CD14-positive monocyte (primary cell): ENCODE measurements at regions not wholly inside any gene's neighbourhood (a gene's known extent, or its start where the extent isn't known, plus 50 kb on each side); places are given as distances from the start of the nearest gene placed in this dataset.

Experiments
- DNase-seq, 3 donors: peaks; one replicate each; pipeline ENCODE4 v3.0.0-alpha.2; 2011 to 2022
- H2AFZ ChIP-seq: 2 replicates; pipeline ENCODE4 v1.6.0; 2012; ENCODE audit warnings: mild to moderate bottlenecking, low read depth, low read length, inconsistent platforms; ENCODE audit not compliant: insufficient read depth, poor library complexity, severe bottlenecking
- H3K27ac ChIP-seq, 2 donors: 1 replicate in 1 of 2; 2 replicates in 1 of 2; pipeline ENCODE4 v1.5.1; 2012 to 2013; ENCODE audit warnings: low read length in 2 of 2, control low read depth in 1 of 2, inconsistent platforms in 1 of 2, low read depth in 1 of 2, mild to moderate bottlenecking in 1 of 2
- H3K27me3 ChIP-seq, 2 donors: one replicate each; pipeline versions ENCODE4 v1.6.0 to v1.6.1; 2011 to 2013; ENCODE audit warnings: low read length in 2 of 2; ENCODE audit not compliant: control insufficient read depth in 2 of 2, insufficient read depth in 2 of 2
- H3K36me3 ChIP-seq, 2 donors: replicated peaks in 1 of 2; 1 replicate in 1 of 2; 2 replicates in 1 of 2; pipeline versions ENCODE4 v1.5.1 to v1.6.1; 2012 to 2013; ENCODE audit warnings: low read length in 2 of 2, control low read depth in 1 of 2, inconsistent platforms in 1 of 2, mild to moderate bottlenecking in 1 of 2; ENCODE audit not compliant: insufficient read depth in 2 of 2, control insufficient read depth in 1 of 2
- H3K4me1 ChIP-seq, 2 donors: 1 replicate in 1 of 2; 2 replicates in 1 of 2; pipeline versions ENCODE4 v1.5.1 to v1.6.1; 2012 to 2013; ENCODE audit warnings: low read length in 2 of 2, control low read depth in 1 of 2, inconsistent platforms in 1 of 2, mild to moderate bottlenecking in 1 of 2, moderate library complexity in 1 of 2; ENCODE audit not compliant: insufficient read depth in 2 of 2, control insufficient read depth in 1 of 2
- H3K4me2 ChIP-seq: replicated peaks from 2 replicates; pipeline ENCODE3; 2012; ENCODE audit warnings: low read length, moderate library complexity, mild to moderate bottlenecking; ENCODE audit not compliant: poor library complexity, severe bottlenecking; ENCODE audit errors: extremely low read depth
- H3K4me3 ChIP-seq, 3 experiments: fragments of 200-600 bp in 1 of 3; sonication (generic) in 1 of 3; replicated peaks in 1 of 3; 1 replicate in 2 of 3; 2 replicates in 1 of 3; pipeline ENCODE4 v1.5.1; 2011 to 2013; ENCODE audit warnings: low read length in 3 of 3, mild to moderate bottlenecking in 3 of 3, control low read depth in 2 of 3, low read depth in 2 of 3, inconsistent platforms in 1 of 3, moderate library complexity in 1 of 3
- H3K79me2 ChIP-seq: 2 replicates; pipeline ENCODE4 v1.6.0; 2012; ENCODE audit warnings: mild to moderate bottlenecking, control low read depth, inconsistent platforms, low read length, moderate library complexity; ENCODE audit not compliant: insufficient read depth
- H3K9ac ChIP-seq: 2 replicates; pipeline ENCODE4 v1.6.0; 2017; ENCODE audit warnings: low read length, mild to moderate bottlenecking; ENCODE audit not compliant: insufficient read depth, poor library complexity, severe bottlenecking
- H3K9me3 ChIP-seq, 2 donors: replicated peaks in 1 of 2; 1 replicate in 1 of 2; 2 replicates in 1 of 2; pipeline versions ENCODE4 v1.5.1 to v1.6.1; 2012 to 2013; ENCODE audit warnings: low read length in 2 of 2, control low read depth in 1 of 2; ENCODE audit not compliant: control insufficient read depth in 1 of 2, insufficient read depth in 1 of 2
- H4K20me1 ChIP-seq: 2 replicates; pipeline ENCODE4 v1.6.0; 2012; ENCODE audit warnings: mild to moderate bottlenecking, low read length, control low read depth, moderate library complexity; ENCODE audit not compliant: insufficient read depth
- H3K27ac Mint-ChIP-seq, 7 donors: one replicate each; pipeline ENCODE4 v1.8.0; 2020; ENCODE audit warnings: mild to moderate bottlenecking in 7 of 7, mixed read lengths in 7 of 7, moderate library complexity in 6 of 7, inconsistent platforms in 2 of 7
- H3K27me3 Mint-ChIP-seq, 3 donors: one replicate each; pipeline ENCODE4 v1.8.0; 2021 to 2022; ENCODE audit warnings: low read depth in 3 of 3, mild to moderate bottlenecking in 3 of 3, mixed read lengths in 3 of 3, moderate library complexity in 3 of 3, inconsistent platforms in 1 of 3
- H3K36me3 Mint-ChIP-seq, 2 donors: one replicate each; pipeline ENCODE4 v1.8.0; 2020; ENCODE audit warnings: mixed read lengths in 2 of 2, inconsistent platforms in 1 of 2, mild to moderate bottlenecking in 1 of 2
- H3K4me1 Mint-ChIP-seq: one replicate; pipeline ENCODE4 v1.8.0; 2020; ENCODE audit warnings: mild to moderate bottlenecking, mixed read lengths
- H3K4me3 Mint-ChIP-seq, 2 donors: one replicate each; pipeline ENCODE4 v1.8.0; 2020; ENCODE audit warnings: mild to moderate bottlenecking in 2 of 2, mixed read lengths in 2 of 2, moderate library complexity in 1 of 2
- H3K9me3 Mint-ChIP-seq, 7 donors: one replicate each; pipeline ENCODE4 v1.8.0; 2020 to 2022; ENCODE audit warnings: mixed read lengths in 7 of 7, mild to moderate bottlenecking in 6 of 7, moderate library complexity in 6 of 7, inconsistent platforms in 2 of 7
- CTCF ChIP-seq: fragments of 200-600 bp; IDR thresholded peaks from one replicate; pipeline ENCODE4 v1.8.0; 2022; ENCODE audit warnings: antibody characterized with exemption, mild to moderate bottlenecking
- WGBS: methylation state at CpG from one replicate; pipeline ENCODE4 v1.1.5; 2013; ENCODE audit warnings: missing lambda C conversion rate; ENCODE audit not compliant: insufficient coverage; 5-methylcytosine and 5-hydroxymethylcytosine counted together
- intact Hi-C, 2 donors: fragments of 100-400 bp; cut with micrococcal nuclease; formaldehyde crosslinking; loops; one replicate each; pipeline versions ENCODE4 v1.15.0 to v1.15.1; 2023

GRCh38 chr3:132840201-132840700 is 118.0 kb upstream of the NPHP3 start:
- no peak overlapping the region for H3K27ac Mint-ChIP-seq
- H3K27me3 ChIP-seq, result no peaks in the 10 kb centered on the region
- H3K9me3 Mint-ChIP-seq, result peaks cover 0 to 3% (median 0%) of the 10 kb centered on the region in 7 donors
- no peak for DNase-seq
- TF ChIP-seq CTCF, result no peak
- 42% methylated on average over 2 of the region's 3 CpGs for WGBS
- H3K4me2 ChIP-seq, result no peak overlapping the region
- no peaks in the 10 kb centered on the region for H3K4me1 ChIP-seq
- no peaks in the 10 kb centered on the region for H3K9me3 ChIP-seq
- no peaks in the 10 kb centered on the region for H3K36me3 Mint-ChIP-seq
- H3K27ac ChIP-seq, result no peak overlapping the region
- no peaks in the 10 kb centered on the region for H4K20me1 ChIP-seq
- no peak overlapping the region for H3K4me3 Mint-ChIP-seq
- intact Hi-C loops, result no loop called here
- no peaks in the 10 kb centered on the region for H3K4me1 Mint-ChIP-seq
- no peak overlapping the region for H2AFZ ChIP-seq
- H3K36me3 ChIP-seq, result no peaks in the 10 kb centered on the region
- H3K27me3 Mint-ChIP-seq, result peaks cover 0 to 6% (median 3%) of the 10 kb centered on the region in 3 donors
- no peak overlapping the region for H3K9ac ChIP-seq
- no peak overlapping the region for H3K4me3 ChIP-seq
- no peaks in the 10 kb centered on the region for H3K79me2 ChIP-seq

- no peak overlapping the region for H3K4me3 ChIP-seq
- no peaks in the 10 kb centered on the region for H3K4me1 Mint-ChIP-seq
- no peak overlapping the region for H3K9ac ChIP-seq
- intact Hi-C loops, result no loop called here
- H3K27me3 Mint-ChIP-seq, result peaks cover 0 to 6% (median 3%) of the 10 kb centered on the region in 3 donors
- H3K4me1 ChIP-seq, result no peaks in the 10 kb centered on the region
- no peak overlapping the region for H3K27ac ChIP-seq
- H3K27ac Mint-ChIP-seq, result no peak overlapping the region
- H4K20me1 ChIP-seq, result no peaks in the 10 kb centered on the region
- H3K9me3 ChIP-seq, result no peaks in the 10 kb centered on the region
- H3K4me3 Mint-ChIP-seq, result no peak overlapping the region
- H2AFZ ChIP-seq, result no peak overlapping the region
- H3K36me3 Mint-ChIP-seq, result no peaks in the 10 kb centered on the region
- no CpG with 5 or more reads among the region's 1 CpG for WGBS
- no peaks in the 10 kb centered on the region for H3K79me2 ChIP-seq
- no peak overlapping the region for H3K4me2 ChIP-seq
- peaks cover 0 to 3% (median 0%) of the 10 kb centered on the region in 7 donors for H3K9me3 Mint-ChIP-seq
- no peak for DNase-seq
- no peak for TF ChIP-seq CTCF
- no peaks in the 10 kb centered on the region for H3K36me3 ChIP-seq
- no peaks in the 10 kb centered on the region for H3K27me3 ChIP-seq
These were observed 116.3 kb upstream of the NPHP3 start for GRCh38 chr3:132838477-132838876.
